Smooth muscle cell (in vitro differentiated cells): ENCODE measurements at regions not wholly inside any gene's neighbourhood (a gene's known extent, or its start where the extent isn't known, plus 50 kb on each side); places are given as distances from the start of the nearest gene placed in this dataset.

ENCODE experiments used
- DNase-seq: peaks from one replicate; lab custom pipeline; 2025; ENCODE audit not compliant: unreplicated experiment; lab: John Stamatoyannopoulos, UW
- H2AFZ ChIP-seq: fragments of 200-600 bp; sonication (generic); 2 replicates; pipeline ENCODE4 v1.6.0; 2016; ENCODE audit warnings: antibody characterized with exemption, low read depth, mild to moderate bottlenecking
- H3F3A ChIP-seq: fragments of 200-600 bp; sonication (generic); 2 replicates; pipeline ENCODE4 v1.6.0; 2017; ENCODE audit warnings: antibody characterized with exemption, low read depth
- H3K27ac ChIP-seq: fragments of 200-600 bp; sonication (generic); 2 replicates; pipeline ENCODE4 v1.5.1; 2016; ENCODE audit warnings: low read depth, mild to moderate bottlenecking
- H3K27me3 ChIP-seq: fragments of 200-600 bp; sonication (generic); 2 replicates; pipeline ENCODE4 v1.6.1; 2016; ENCODE audit warnings: low read depth, mild to moderate bottlenecking
- H3K36me3 ChIP-seq: fragments of 200-600 bp; sonication (generic); 2 replicates; pipeline ENCODE4 v1.5.1; 2016; ENCODE audit warnings: low read depth
- H3K4me1 ChIP-seq: fragments of 200-600 bp; sonication (generic); 2 replicates; pipeline ENCODE4 v1.5.1; 2016; ENCODE audit warnings: low read depth
- H3K4me2 ChIP-seq: fragments of 200-600 bp; sonication (generic); 2 replicates; pipeline ENCODE4 v1.6.0; 2016; ENCODE audit warnings: mild to moderate bottlenecking
- H3K4me3 ChIP-seq: fragments of 200-600 bp; sonication (generic); 2 replicates; pipeline ENCODE4 v1.5.1; 2016; ENCODE audit warnings: mild to moderate bottlenecking
- H3K79me2 ChIP-seq: fragments of 200-600 bp; sonication (generic); 2 replicates; pipeline ENCODE4 v1.6.0; 2016; ENCODE audit warnings: low read depth, mild to moderate bottlenecking
- H3K9ac ChIP-seq: fragments of 200-600 bp; sonication (generic); 2 replicates; pipeline ENCODE4 v1.6.0; 2016; ENCODE audit warnings: low read depth
- H3K9me3 ChIP-seq: fragments of 200-600 bp; sonication (generic); replicated peaks from 2 replicates; pipeline ENCODE4 v1.5.1; 2016; ENCODE audit warnings: low read depth
- H4K20me1 ChIP-seq: fragments of 200-600 bp; sonication (generic); 2 replicates; pipeline ENCODE4 v1.6.0; 2016; ENCODE audit warnings: low read depth
- WGBS: methylation state at CpG from one replicate; pipeline ENCODE4 v1.1.7; 2016; ENCODE audit warnings: low lambda C conversion rate; 5-methylcytosine and 5-hydroxymethylcytosine counted together
- TF ChIP-seq, protein P1 (sequence below): fragments of 200-600 bp; sonication (generic); IDR thresholded peaks from 2 replicates; pipeline ENCODE4 v1.5.1; 2017; ENCODE audit warnings: borderline replicate concordance, mild to moderate bottlenecking, antibody characterized with exemption; ENCODE audit not compliant: insufficient read depth, poor library complexity, severe bottlenecking

DNA sequence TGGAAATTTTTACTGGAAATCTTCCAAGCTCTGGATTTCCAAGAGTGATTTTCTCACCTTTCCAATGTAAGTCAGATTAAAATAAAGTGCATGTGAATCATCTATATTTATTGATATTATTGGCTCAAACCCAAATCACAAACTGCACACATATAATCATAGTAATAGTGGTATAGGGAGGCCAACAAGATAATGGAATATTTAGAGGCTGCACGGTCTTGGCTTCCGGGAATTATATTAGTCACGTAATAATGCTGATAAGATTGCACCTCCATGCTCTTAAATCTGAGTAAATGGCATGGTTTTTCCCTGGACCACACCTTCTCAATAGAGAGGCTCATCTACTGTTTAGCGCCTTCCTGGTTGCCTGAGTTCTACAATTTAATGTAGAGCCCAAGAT is 567.1 kb upstream of the NR2F2 start:
- H3K4me3 ChIP-seq: no peak overlapping the region
- H3K27me3 ChIP-seq: peaks cover 4% of the 10 kb centered on the region
- H3K4me2 ChIP-seq: no peak overlapping the region
- H3K27ac ChIP-seq: no peak overlapping the region
- no peak for DNase-seq
- no peaks in the 10 kb centered on the region for H3K36me3 ChIP-seq
- H3K4me1 ChIP-seq: peaks cover 5% of the 10 kb centered on the region
- no peak overlapping the region for H2AFZ ChIP-seq
- H3K79me2 ChIP-seq: no peaks in the 10 kb centered on the region
- no peak overlapping the region for H3K9ac ChIP-seq
- TF ChIP-seq, protein P1, sequence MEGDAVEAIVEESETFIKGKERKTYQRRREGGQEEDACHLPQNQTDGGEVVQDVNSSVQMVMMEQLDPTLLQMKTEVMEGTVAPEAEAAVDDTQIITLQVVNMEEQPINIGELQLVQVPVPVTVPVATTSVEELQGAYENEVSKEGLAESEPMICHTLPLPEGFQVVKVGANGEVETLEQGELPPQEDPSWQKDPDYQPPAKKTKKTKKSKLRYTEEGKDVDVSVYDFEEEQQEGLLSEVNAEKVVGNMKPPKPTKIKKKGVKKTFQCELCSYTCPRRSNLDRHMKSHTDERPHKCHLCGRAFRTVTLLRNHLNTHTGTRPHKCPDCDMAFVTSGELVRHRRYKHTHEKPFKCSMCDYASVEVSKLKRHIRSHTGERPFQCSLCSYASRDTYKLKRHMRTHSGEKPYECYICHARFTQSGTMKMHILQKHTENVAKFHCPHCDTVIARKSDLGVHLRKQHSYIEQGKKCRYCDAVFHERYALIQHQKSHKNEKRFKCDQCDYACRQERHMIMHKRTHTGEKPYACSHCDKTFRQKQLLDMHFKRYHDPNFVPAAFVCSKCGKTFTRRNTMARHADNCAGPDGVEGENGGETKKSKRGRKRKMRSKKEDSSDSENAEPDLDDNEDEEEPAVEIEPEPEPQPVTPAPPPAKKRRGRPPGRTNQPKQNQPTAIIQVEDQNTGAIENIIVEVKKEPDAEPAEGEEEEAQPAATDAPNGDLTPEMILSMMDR: no peak
- H4K20me1 ChIP-seq: no peaks in the 10 kb centered on the region
- no peaks in the 10 kb centered on the region for H3K9me3 ChIP-seq
- WGBS: 96% methylated on average over 4 of the region's 4 CpGs
- H3F3A ChIP-seq: no peaks in the 10 kb centered on the region

DNA sequence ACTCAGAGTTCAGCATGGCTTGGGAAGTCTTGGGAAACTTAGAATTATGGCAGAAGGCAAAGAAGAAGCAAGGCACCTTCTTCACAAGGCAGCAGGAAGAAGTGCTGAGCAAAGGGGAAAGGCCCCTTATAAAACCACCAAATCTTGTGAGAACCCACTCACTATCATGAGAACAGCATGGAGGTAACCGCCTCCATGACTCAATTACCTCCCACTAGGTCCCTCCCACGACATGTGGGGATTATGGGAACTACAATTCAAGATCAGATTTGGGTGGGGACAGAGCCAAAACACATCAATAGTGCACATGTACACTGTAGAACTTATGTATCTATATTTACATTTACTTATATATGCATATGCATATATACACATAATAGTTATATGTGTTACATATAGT is 565.3 kb upstream of the NR2F2 start:
- H3K4me3 ChIP-seq: no peak overlapping the region
- 85% methylated on average over 2 of the region's 2 CpGs for WGBS

DNA sequence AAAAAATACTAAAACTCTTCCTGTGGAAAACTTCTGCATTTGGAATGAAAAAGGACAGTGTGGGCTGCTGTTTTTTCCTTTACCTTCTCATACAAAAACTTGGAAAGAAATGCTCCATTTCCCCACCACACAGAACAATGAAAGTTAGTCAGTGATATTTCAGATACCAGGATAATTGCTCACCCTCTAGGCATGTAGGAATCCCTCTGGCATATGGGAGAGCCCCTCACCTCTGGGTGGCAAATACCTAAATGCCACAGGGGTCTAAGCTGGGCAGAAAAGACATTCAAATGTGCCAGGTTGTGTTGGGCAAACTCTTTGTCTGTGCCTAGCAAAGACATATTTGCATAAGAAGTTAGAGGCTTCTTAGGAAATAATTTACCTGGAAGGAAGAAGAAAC is 560.3 kb upstream of the NR2F2 start:
- Histone ChIP-seq H3K27ac (no peak overlapping the region), H3K4me2 (no peak overlapping the region), H3K9me3 (no peaks in the 10 kb centered on the region), H4K20me1 (no peaks in the 10 kb centered on the region), H3K27me3 (no peaks in the 10 kb centered on the region), H3K79me2 (no peaks in the 10 kb centered on the region), H3F3A (no peaks in the 10 kb centered on the region), H3K9ac (no peak overlapping the region), H3K4me3 (no peak overlapping the region), H3K4me1 (no peaks in the 10 kb centered on the region), H3K36me3 (no peaks in the 10 kb centered on the region), H2AFZ (no peak overlapping the region)
- TF ChIP-seq, protein P1: no peak
- no peak for DNase-seq

More for the DNA sequence above, 565.3 kb upstream of the NR2F2 start:
- Histone ChIP-seq H3K9ac (no peak overlapping the region), H3K79me2 (no peaks in the 10 kb centered on the region), H3K9me3 (no peaks in the 10 kb centered on the region), H3K27me3 (peaks cover 4% of the 10 kb centered on the region), H3K36me3 (no peaks in the 10 kb centered on the region), H4K20me1 (no peaks in the 10 kb centered on the region), H3F3A (no peaks in the 10 kb centered on the region), H2AFZ (no peak overlapping the region), H3K27ac (no peak overlapping the region), H3K4me1 (peaks cover 5% of the 10 kb centered on the region), H3K4me2 (no peak overlapping the region)
- TF ChIP-seq, protein P1: no peak
- DNase-seq: no peak

DNA sequence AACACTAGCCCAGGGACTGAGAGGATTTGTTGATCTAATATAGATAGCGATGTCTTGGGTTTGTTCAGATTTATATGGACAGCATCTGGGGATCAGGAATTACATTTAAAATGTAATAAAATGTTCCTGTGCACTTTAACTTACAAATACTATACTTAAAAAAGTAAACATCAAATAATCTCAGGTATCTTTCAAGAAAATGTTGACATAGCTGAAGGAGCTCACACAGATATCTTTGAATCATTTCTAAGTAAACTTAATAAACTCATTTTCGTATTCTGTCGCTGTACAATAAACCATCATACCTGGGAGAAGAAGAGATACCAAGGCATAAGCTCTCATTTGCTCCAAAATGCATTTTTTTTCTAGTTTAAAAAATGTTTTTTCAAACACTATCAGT is 557.5 kb upstream of the NR2F2 start:
- H3K36me3 ChIP-seq: no peaks in the 10 kb centered on the region
- H3K4me2 ChIP-seq: no peak overlapping the region
- H4K20me1 ChIP-seq: no peaks in the 10 kb centered on the region
- no peak overlapping the region for H3K4me3 ChIP-seq
- no peak overlapping the region for H2AFZ ChIP-seq
- 92% methylated on average over 3 of the region's 3 CpGs for WGBS
- H3K9ac ChIP-seq: no peak overlapping the region
- no peak overlapping the region for H3K27ac ChIP-seq
- no peak for DNase-seq
- TF ChIP-seq, protein P1: no peak
- no peaks in the 10 kb centered on the region for H3K27me3 ChIP-seq
- no peaks in the 10 kb centered on the region for H3K79me2 ChIP-seq
- H3K4me1 ChIP-seq: no peaks in the 10 kb centered on the region
- H3F3A ChIP-seq: no peaks in the 10 kb centered on the region
- H3K9me3 ChIP-seq: no peaks in the 10 kb centered on the region
